HEK293 (cell line): ENCODE measurements at regions not wholly inside any gene's neighbourhood (a gene's known extent, or its start where the extent isn't known, plus 50 kb on each side); places are given as distances from the start of the nearest gene placed in this dataset.

Source experiments
- CTCF ChIA-PET: fragments of 350-600 bp; formaldehyde crosslinking; extraction: SDS; loops from one replicate; lab custom pipeline; 2021; ENCODE audit warnings: antibody characterized with exemption; lab: Yijun Ruan, JAX
- POLR2A ChIA-PET: fragments of 300-600 bp; formaldehyde crosslinking; extraction: SDS; loops from one replicate; lab custom pipeline; 2020; ENCODE audit warnings: antibody characterized with exemption, inconsistent platforms; lab: Yijun Ruan, JAX
- H3K27ac ChIP-seq: fragments of 200-500 bp; sonication (Bioruptor generic); 2 replicates; pipeline ENCODE4 v1.5.1; 2014; ENCODE audit warnings: low read depth, low read length, control low read depth, inconsistent platforms; ENCODE audit errors: extremely low read depth
- H3K36me3 ChIP-seq, 2 experiments: fragments of 200-500 bp in 1 of 2; sonication (Bioruptor generic) in 1 of 2; 1 replicate in 1 of 2; 2 replicates in 1 of 2; pipeline ENCODE4 v1.5.1; 2014 to 2017; ENCODE audit warnings: inconsistent platforms in 2 of 2, low read length in 2 of 2; ENCODE audit not compliant: control insufficient read depth in 2 of 2, insufficient read depth in 1 of 2
- H3K4me1 ChIP-seq: fragments of 200-500 bp; sonication (Bioruptor generic); 2 replicates; pipeline ENCODE4 v1.5.1; 2014; ENCODE audit warnings: mild to moderate bottlenecking, low read length, inconsistent platforms; ENCODE audit not compliant: control insufficient read depth, insufficient read depth
- H3K4me3 ChIP-seq: 2 replicates; pipeline ENCODE4 v1.5.1; 2011; ENCODE audit warnings: low read depth, mild to moderate bottlenecking, control low read depth, low read length, moderate library complexity
- H3K9me3 ChIP-seq: fragments of 200-500 bp; sonication (Bioruptor generic); 2 replicates; pipeline ENCODE4 v1.5.1; 2014; ENCODE audit warnings: low read depth, low read length, inconsistent platforms; ENCODE audit not compliant: control insufficient read depth, insufficient read depth
- AEBP2 ChIP-seq: fragments of 450-650 bp; formaldehyde crosslinking; IDR thresholded peaks from 2 replicates; pipeline ENCODE4 v1.5.1; 2016; ENCODE audit warnings: missing biosample characterization, missing genetic modification characterization, borderline replicate concordance
- FEZF1 ChIP-seq: fragments of 450-650 bp; formaldehyde crosslinking; IDR thresholded peaks from 2 replicates; pipeline ENCODE4 v1.5.1; 2016; ENCODE audit warnings: missing biosample characterization, missing genetic modification characterization
- KLF8 ChIP-seq: fragments of 450-650 bp; formaldehyde crosslinking; IDR thresholded peaks from 2 replicates; pipeline ENCODE4 v1.5.1; 2016; ENCODE audit warnings: missing biosample characterization, missing genetic modification characterization
- MEIS1 ChIP-seq: sonication (generic); formaldehyde crosslinking; IDR thresholded peaks from 2 replicates; pipeline ENCODE4 v1.8.1; 2022; ENCODE audit warnings: missing genetic modification reagents, mild to moderate bottlenecking, borderline replicate concordance
- MZF1 ChIP-seq: fragments of 450-650 bp; formaldehyde crosslinking; IDR thresholded peaks from 2 replicates; pipeline ENCODE4 v1.5.1; 2017; ENCODE audit warnings: missing biosample characterization, missing genetic modification characterization, borderline replicate concordance
- SCRT1 ChIP-seq: fragments of 450-650 bp; formaldehyde crosslinking; IDR thresholded peaks from 2 replicates; pipeline ENCODE4 v1.5.1; 2016; ENCODE audit warnings: missing biosample characterization, missing genetic modification characterization, borderline replicate concordance
- SCRT2 ChIP-seq: fragments of 450-650 bp; formaldehyde crosslinking; IDR thresholded peaks from 2 replicates; pipeline ENCODE4 v1.5.1; 2016; ENCODE audit warnings: missing biosample characterization, missing genetic modification characterization
- SETDB1 ChIP-seq: IDR thresholded peaks from one replicate; pipeline ENCODE4 v1.6.1; 2017; ENCODE audit warnings: mild to moderate bottlenecking, low read length, moderate library complexity, mixed read lengths; ENCODE audit not compliant: insufficient read length
- ZBTB49 ChIP-seq: fragments of 450-650 bp; formaldehyde crosslinking; IDR thresholded peaks from 2 replicates; pipeline ENCODE4 v1.5.1; 2016; ENCODE audit warnings: missing biosample characterization, missing genetic modification characterization, low read depth
- ZFP41 ChIP-seq: fragments of 450-650 bp; formaldehyde crosslinking; IDR thresholded peaks from 2 replicates; pipeline ENCODE4 v1.5.1; 2016; ENCODE audit warnings: missing biosample characterization, missing genetic modification characterization, borderline replicate concordance
- ZNF211 ChIP-seq: fragments of 450-650 bp; formaldehyde crosslinking; IDR thresholded peaks from 2 replicates; pipeline ENCODE4 v1.5.1; 2016; ENCODE audit warnings: low read depth, missing biosample characterization, missing genetic modification characterization
- ZNF221 ChIP-seq: fragments of 450-650 bp; formaldehyde crosslinking; IDR thresholded peaks from 2 replicates; pipeline ENCODE4 v1.5.1; 2017; ENCODE audit warnings: missing biosample characterization, missing genetic modification characterization, borderline replicate concordance
- ZNF239 ChIP-seq: fragments of 450-650 bp; formaldehyde crosslinking; IDR thresholded peaks from 2 replicates; pipeline ENCODE4 v1.5.1; 2016; ENCODE audit warnings: missing biosample characterization, missing genetic modification characterization
- ZNF311 ChIP-seq: fragments of 450-650 bp; formaldehyde crosslinking; IDR thresholded peaks from 2 replicates; pipeline ENCODE4 v1.5.1; 2017; ENCODE audit warnings: missing biosample characterization, missing genetic modification characterization, borderline replicate concordance
- ZNF514 ChIP-seq: fragments of 450-650 bp; formaldehyde crosslinking; IDR thresholded peaks from 2 replicates; pipeline ENCODE4 v1.5.1; 2016; ENCODE audit warnings: missing biosample characterization, missing genetic modification characterization
- ZNF660 ChIP-seq: fragments of 450-650 bp; IDR thresholded peaks from 2 replicates; pipeline ENCODE4 v1.5.1; 2018; ENCODE audit warnings: missing biosample characterization, mild to moderate bottlenecking, missing genetic modification characterization
- ZNF664 ChIP-seq: fragments of 450-650 bp; formaldehyde crosslinking; IDR thresholded peaks from 2 replicates; pipeline ENCODE4 v1.5.1; 2016; ENCODE audit warnings: missing biosample characterization, missing genetic modification characterization
- ZNF785 ChIP-seq: fragments of 450-650 bp; formaldehyde crosslinking; IDR thresholded peaks from 2 replicates; pipeline ENCODE4 v1.5.1; 2016; ENCODE audit warnings: missing biosample characterization, missing genetic modification characterization
- TF ChIP-seq, protein P1 (sequence below): fragments of 450-650 bp; formaldehyde crosslinking; IDR thresholded peaks from 2 replicates; pipeline ENCODE4 v1.5.1; 2016; ENCODE audit warnings: missing biosample characterization, missing genetic modification characterization

- TF ChIP-seq ZNF221 (tag by site-specific recombination) (no peak), ZNF211 (no peak), MZF1 (tag by site-specific recombination) (no peak), ZFP41 (no peak), ZBTB49 (tag by site-specific recombination) (no peak), MEIS1 (CRISPR knock-in tag) (no peak), ZNF239 (no peak)
- TF ChIP-seq, protein P1, sequence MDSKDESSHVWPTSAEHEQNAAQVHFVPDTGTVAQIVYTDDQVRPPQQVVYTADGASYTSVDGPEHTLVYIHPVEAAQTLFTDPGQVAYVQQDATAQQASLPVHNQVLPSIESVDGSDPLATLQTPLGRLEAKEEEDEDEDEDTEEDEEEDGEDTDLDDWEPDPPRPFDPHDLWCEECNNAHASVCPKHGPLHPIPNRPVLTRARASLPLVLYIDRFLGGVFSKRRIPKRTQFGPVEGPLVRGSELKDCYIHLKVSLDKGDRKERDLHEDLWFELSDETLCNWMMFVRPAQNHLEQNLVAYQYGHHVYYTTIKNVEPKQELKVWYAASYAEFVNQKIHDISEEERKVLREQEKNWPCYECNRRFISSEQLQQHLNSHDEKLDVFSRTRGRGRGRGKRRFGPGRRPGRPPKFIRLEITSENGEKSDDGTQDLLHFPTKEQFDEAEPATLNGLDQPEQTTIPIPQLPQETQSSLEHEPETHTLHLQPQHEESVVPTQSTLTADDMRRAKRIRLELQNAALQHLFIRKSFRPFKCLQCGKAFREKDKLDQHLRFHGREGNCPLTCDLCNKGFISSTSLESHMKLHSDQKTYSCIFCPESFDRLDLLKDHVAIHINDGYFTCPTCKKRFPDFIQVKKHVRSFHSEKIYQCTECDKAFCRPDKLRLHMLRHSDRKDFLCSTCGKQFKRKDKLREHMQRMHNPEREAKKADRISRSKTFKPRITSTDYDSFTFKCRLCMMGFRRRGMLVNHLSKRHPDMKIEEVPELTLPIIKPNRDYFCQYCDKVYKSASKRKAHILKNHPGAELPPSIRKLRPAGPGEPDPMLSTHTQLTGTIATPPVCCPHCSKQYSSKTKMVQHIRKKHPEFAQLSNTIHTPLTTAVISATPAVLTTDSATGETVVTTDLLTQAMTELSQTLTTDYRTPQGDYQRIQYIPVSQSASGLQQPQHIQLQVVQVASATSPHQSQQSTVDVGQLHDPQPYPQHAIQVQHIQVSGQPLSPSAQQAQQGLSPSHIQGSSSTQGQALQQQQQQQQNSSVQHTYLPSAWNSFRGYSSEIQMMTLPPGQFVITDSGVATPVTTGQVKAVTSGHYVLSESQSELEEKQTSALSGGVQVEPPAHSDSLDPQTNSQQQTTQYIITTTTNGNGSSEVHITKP (tag by site-specific recombination) = no peak
- TF ChIP-seq, all 188 proteins: peak for 0
Measured at GRCh38 chr5:73279805-73280204, 106.8 kb downstream of the TMEM174 start (continued).

DNA sequence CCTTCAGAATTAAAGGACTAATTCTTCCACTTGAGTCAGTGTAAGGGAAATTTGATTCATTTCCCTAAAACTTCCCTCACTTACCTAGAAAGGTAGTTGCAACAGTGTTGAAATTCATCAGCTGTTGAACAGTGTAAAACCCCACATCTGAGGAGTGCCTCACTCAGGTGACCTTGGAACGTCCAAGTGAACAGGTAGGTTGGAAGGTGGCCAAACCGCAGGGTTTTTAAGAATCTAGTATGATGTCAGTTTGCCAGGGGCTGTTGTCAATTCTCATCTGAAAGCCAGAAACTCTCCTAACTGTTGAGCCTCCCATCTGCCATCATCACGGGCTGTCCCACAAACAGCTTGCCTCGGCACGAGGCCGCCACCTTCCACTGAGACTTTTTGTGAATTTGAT lies 105.7 kb downstream of the TMEM174 start:
- Histone ChIP-seq H3K4me3 (no peak overlapping the region), H3K27ac (no peak overlapping the region), H3K36me3 (no peaks in the 10 kb centered on the region), H3K9me3 (no peaks in the 10 kb centered on the region), H3K4me1 (peaks cover 27% of the 10 kb centered on the region)
- CTCF ChIA-PET = interaction anchor here (0.6 to 0.9 kb wide), 2 partner anchors 62 to 221 kb away, joined by 3 to 4 read pairs; no protein-coding TSS in a partner anchor
- TF ChIP-seq FEZF1 (tag by site-specific recombination) (peak; percentile 50; the same call in 1 of the 2 replicates), SCRT2 (tag by site-specific recombination) (peak; percentile 96), ZNF311 (tag by site-specific recombination) (no peak), SCRT1 (tag by site-specific recombination) (peak; percentile 58; the same call in 1 of the 2 replicates)
- POLR2A ChIA-PET = interaction anchor here (0.9 kb wide), 1 partner anchor 170 kb away, joined by 3 read pairs; the partner anchor contains the start of gene FOXD1

GRCh38 chr5:73274881-73275663 lies 102.1 kb downstream of the TMEM174 start:
- POLR2A ChIA-PET = interaction anchor here (1.1 kb wide), 1 partner anchor 173 kb away, joined by 3 read pairs; the partner anchor contains the start of gene FOXD1

More at GRCh38 chr5:73274881-73275663, 102.1 kb downstream of the TMEM174 start:
- Histone ChIP-seq H3K9me3 (no peaks in the 10 kb centered on the region), H3K4me1 (no peaks in the 10 kb centered on the region), H3K27ac (no peak overlapping the region), H3K36me3 (no peaks in the 10 kb centered on the region), H3K4me3 (no peak overlapping the region)
- CTCF ChIA-PET = interaction anchor here (0.6 to 1.2 kb wide), 3 partner anchors 8 to 283 kb away, joined by 3 to 4 read pairs (median 3); no protein-coding TSS in a partner anchor
- TF ChIP-seq ZNF664 (tag by site-specific recombination) (no peak), SETDB1 (no peak), AEBP2 (tag by site-specific recombination) (no peak), ZNF660 (tag by site-specific recombination) (no peak), ZNF514 (tag by site-specific recombination) (no peak), ZNF785 (no peak), KLF8 (tag by site-specific recombination) (no peak)
